ENCODE measurements at regions not wholly inside any gene's neighbourhood (a gene's known extent, or its start where the extent isn't known, plus 50 kb on each side); places are given as distances from the start of the nearest gene placed in this dataset.

DNA sequence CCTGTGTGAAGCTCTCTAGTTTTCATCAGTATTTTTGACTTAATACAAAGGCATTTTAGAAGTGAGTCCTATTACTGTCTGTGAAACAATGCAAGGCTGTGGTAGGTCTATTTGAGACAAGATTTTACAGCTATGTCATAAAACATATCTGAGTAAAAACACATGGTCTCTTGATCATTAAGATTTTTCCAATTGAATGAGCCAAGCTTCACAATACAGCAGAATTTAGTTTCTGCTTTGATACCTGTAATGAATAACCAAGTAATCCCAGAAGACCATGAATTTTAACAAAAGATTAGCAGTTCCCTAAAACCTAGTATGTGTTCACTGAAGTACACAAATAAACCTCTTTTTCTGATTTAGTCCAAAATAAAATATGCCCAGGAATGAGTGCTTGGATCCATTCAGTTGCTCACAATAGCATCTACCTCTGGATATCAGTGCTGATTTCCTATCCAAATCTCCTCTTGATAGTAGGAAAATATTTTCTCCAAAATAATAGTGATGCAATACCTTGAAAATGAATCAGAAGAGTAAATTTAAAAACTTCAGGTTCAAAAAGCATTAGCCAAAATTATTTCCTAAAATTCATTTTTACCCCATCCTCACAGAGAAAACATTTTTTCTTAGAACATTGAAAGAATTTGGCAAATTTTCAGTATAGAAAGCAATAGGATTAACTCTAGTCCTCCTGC, 533.5 kb upstream of the SGCG start:
- Histone ChIP-seq H3K18ac (ENCODE audit: extremely low read depth, low read length) (no peak overlapping the region), H3K27me3 (replicated peaks in 1 of 4; ENCODE audit: control insufficient read depth in 3 of 4, extremely low read depth in 1 of 4, insufficient read depth in 3 of 4, low read length in 3 of 4) (no peaks in the 10 kb centered on the region), H3K9me3 (ENCODE audit: insufficient read depth in 2 of 2, low read depth in 1 of 2, low read length in 1 of 2) (no peaks in the 10 kb centered on the region), H3K79me1 (ENCODE audit: low read depth, low read length) (no peaks in the 10 kb centered on the region), H4K5ac (ENCODE audit: insufficient read length, low read depth, low read length) (no peak overlapping the region), H3K9ac (replicated peaks in 1 of 4; ENCODE audit: extremely low read depth in 1 of 4, low read depth in 3 of 4, low read length in 3 of 4) (no peak overlapping the region), H3K23ac (ENCODE audit: insufficient read length) (no peak overlapping the region), H3K27ac (ENCODE audit: low read depth, low read length) (no peak overlapping the region), H3K14ac (ENCODE audit: insufficient read length) (no peak overlapping the region), H3K56ac (replicated peaks; ENCODE audit: insufficient read length, low read depth, low read length) (no peak overlapping the region), H3K4me1 (replicated peaks in 1 of 4; ENCODE audit: control insufficient read depth in 3 of 4, insufficient read depth in 4 of 4, low read length in 3 of 4) (no peaks in the 10 kb centered on the region; a peak in 1 of 7 replicates), H2BK15ac (ENCODE audit: low read length) (no peak overlapping the region), H3K23me2 (ENCODE audit: low read depth, low read length) (no peaks in the 10 kb centered on the region), H4K8ac (ENCODE audit: extremely low read depth, insufficient read depth, low read length) (no peak overlapping the region), H2AFZ (ENCODE audit: low read length) (no peak overlapping the region), H4K20me1 (replicated peaks in 1 of 2; ENCODE audit: control insufficient read depth in 1 of 2, insufficient read depth in 2 of 2, low read length in 2 of 2) (no peaks in the 10 kb centered on the region), H3K79me2 (ENCODE audit: control insufficient read depth in 1 of 2, insufficient read depth in 2 of 2, low read length in 2 of 2) (no peaks in the 10 kb centered on the region), H3K4ac (replicated peaks; ENCODE audit: insufficient read length, low read depth, low read length) (no peak overlapping the region), H3K36me3 (ENCODE audit: control insufficient read depth in 2 of 4, insufficient read depth in 4 of 4, low read length in 3 of 4) (no peaks in the 10 kb centered on the region), H2BK5ac (ENCODE audit: low read depth, low read length) (no peak overlapping the region), H2BK12ac (ENCODE audit: low read depth, low read length) (no peak overlapping the region), H2BK120ac (replicated peaks; ENCODE audit: low read depth, low read length) (no peak overlapping the region), H3K4me3 (ENCODE audit: extremely low read depth in 1 of 4, insufficient read depth in 2 of 4, low read depth in 3 of 4, low read length in 4 of 4) (no peak overlapping the region), H2AK5ac (ENCODE audit: low read depth, low read length) (no peak overlapping the region), H2BK20ac (ENCODE audit: low read length) (no peak overlapping the region), H4K91ac (replicated peaks; ENCODE audit: insufficient read length, low read length) (no peak overlapping the region), H3K4me2 (ENCODE audit: insufficient read depth in 1 of 2, low read depth in 2 of 2, low read length in 2 of 2) (no peak overlapping the region)
- no peak for TF ChIP-seq TCF12 (IDR thresholded peaks at IDR 0.05; ENCODE audit: low read depth, low read length)
- no peak for TF ChIP-seq TAF7 (optimal IDR thresholded peaks at IDR 0.05; ENCODE audit: borderline replicate concordance, low read depth, low read length)
- TF ChIP-seq, protein P1, sequence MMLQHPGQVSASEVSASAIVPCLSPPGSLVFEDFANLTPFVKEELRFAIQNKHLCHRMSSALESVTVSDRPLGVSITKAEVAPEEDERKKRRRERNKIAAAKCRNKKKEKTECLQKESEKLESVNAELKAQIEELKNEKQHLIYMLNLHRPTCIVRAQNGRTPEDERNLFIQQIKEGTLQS (IDR thresholded peaks at IDR 0.05; ENCODE audit: insufficient read depth, low read depth, low read length): no peak
- TF ChIP-seq KDM1A (IDR thresholded peaks at IDR 0.05; ENCODE audit: borderline replicate concordance, low read length): no peak
- TF ChIP-seq KDM4A (IDR thresholded peaks at IDR 0.05; ENCODE audit: low read depth, low read length, severe bottlenecking): no peak
- no peak for TF ChIP-seq NANOG (IDR thresholded peaks at IDR 0.05; ENCODE audit: insufficient read depth, low read depth, low read length, poor library complexity, severe bottlenecking)
- no peak for TF ChIP-seq EGR1 (IDR thresholded peaks at IDR 0.05; ENCODE audit: borderline replicate concordance, low read depth, low read length)
- TF ChIP-seq FOSL1 (IDR thresholded peaks at IDR 0.05; ENCODE audit: insufficient read depth, low read depth, low read length): no peak
- no peak for TF ChIP-seq PHF8 (conservative IDR thresholded peaks at IDR 0.05; ENCODE audit: low read depth, low read length)
- DNase-seq (ENCODE audit: low read depth in 1 of 2, low spot score in 2 of 2) (no peak), FAIRE-seq (no peak)
- CTCF ChIA-PET (ENCODE audit: partially characterized antibody): interaction anchor here (0.5 to 1.3 kb wide), 3 partner anchors 10 to 1313 kb away, joined by 3 to 4 read pairs (median 3); no protein-coding TSS in a partner anchor
- POLR2A ChIA-PET (ENCODE audit: partially characterized antibody): no interaction called here
